SK-MEL-5 (cell line): ENCODE measurements at regions not wholly inside any gene's neighbourhood (a gene's known extent, or its start where the extent isn't known, plus 50 kb on each side); places are given as distances from the start of the nearest gene placed in this dataset.

Source experiments
- DNase-seq: peaks from one replicate; pipeline ENCODE4 v3.0.0-alpha.2; 2016; ENCODE audit warnings: low read depth, low spot score
- in situ Hi-C: cut with HindIII; loops from 2 replicates; pipeline ENCODE4 v1.10.0; 2016; ENCODE audit warnings: low sequenced_read_pairs, high pct_unique_total_duplicates, low pct_unique_long_range_greater_than_20kb

- in situ Hi-C loops = no loop called here
- no peak for DNase-seq
Measured at GRCh38 chr14:58792416-58792815, 154.7 kb downstream of the DACT1 start.

- in situ Hi-C loops = no loop called here
- DNase-seq = no peak
Measured at GRCh38 chr14:58793131-58793740, 155.5 kb downstream of the DACT1 start.

- no peak for DNase-seq
- in situ Hi-C loops = no loop called here
Measured at GRCh38 chr14:58794993-58795762, 157.4 kb downstream of the DACT1 start.

GRCh38 chr14:58796242-58797009 is 158.7 kb downstream of the DACT1 start:
- no peak for DNase-seq
- in situ Hi-C loops = no loop called here

GRCh38 chr14:58797010-58797429 is 159.3 kb downstream of the DACT1 start:
- in situ Hi-C loops = no loop called here
- DNase-seq = no peak

GRCh38 chr14:58798173-58798572 is 160.4 kb downstream of the DACT1 start:
- DNase-seq = no peak
- in situ Hi-C loops = no loop called here

GRCh38 chr14:58801086-58801485 is 163.3 kb downstream of the DACT1 start:
- DNase-seq = no peak

GRCh38 chr14:58805057-58805456 is 167.3 kb downstream of the DACT1 start:
- DNase-seq = no peak
- in situ Hi-C loops = no loop called here

More at GRCh38 chr14:58801086-58801485, 163.3 kb downstream of the DACT1 start:
- in situ Hi-C loops = no loop called here

- in situ Hi-C loops = no loop called here
- DNase-seq = no peak
Measured at GRCh38 chr14:58805605-58806409, 168.0 kb downstream of the DACT1 start.

GRCh38 chr14:58807191-58807590 is 169.4 kb downstream of the DACT1 start:
- DNase-seq = no peak
- in situ Hi-C loops = no loop called here

- in situ Hi-C loops = no loop called here
- no peak for DNase-seq
Measured at GRCh38 chr14:58808828-58809227, 171.1 kb downstream of the DACT1 start.

- in situ Hi-C loops = no loop called here
- DNase-seq = no peak
Measured at GRCh38 chr14:58809520-58809919, 171.8 kb downstream of the DACT1 start.

GRCh38 chr14:58812050-58812910 is 174.5 kb downstream of the DACT1 start:
- in situ Hi-C loops = no loop called here
- DNase-seq = no peak

- DNase-seq = no peak
- in situ Hi-C loops = no loop called here
Measured at GRCh38 chr14:58813745-58814144, 176.0 kb downstream of the DACT1 start.

- DNase-seq = no peak
- in situ Hi-C loops = no loop called here
Measured at GRCh38 chr14:58814466-58814865, 176.7 kb downstream of the DACT1 start.

GRCh38 chr14:58815161-58815701 is 177.5 kb downstream of the DACT1 start:
- in situ Hi-C loops = no loop called here
- DNase-seq = no peak

GRCh38 chr14:58815794-58816193 is 178.0 kb downstream of the DACT1 start:
- no peak for DNase-seq
- in situ Hi-C loops = no loop called here
